CD8-positive, alpha-beta memory T cell (primary cell): ENCODE measurements at regions not wholly inside any gene's neighbourhood (a gene's known extent, or its start where the extent isn't known, plus 50 kb on each side); places are given as distances from the start of the nearest gene placed in this dataset.

Source experiments
- CTCF ChIA-PET: fragments of 350-600 bp; sonication (Branson Sonifier 250); formaldehyde crosslinking; loops from one replicate; lab custom pipeline; 2021; ENCODE audit warnings: antibody characterized with exemption; lab: Charles Lee
- POLR2A ChIA-PET: fragments of 350-600 bp; sonication (Branson Sonifier 250); formaldehyde crosslinking; loops from one replicate; lab custom pipeline; 2021; ENCODE audit warnings: antibody characterized with exemption; lab: Charles Lee
- DNase-seq, 5 donors: peaks; one replicate each; pipeline versions ENCODE4 v3.0.0 to v3.0.0-alpha.2; 2020 to 2022; ENCODE audit warnings: mixed read lengths in 1 of 5
- H3K27ac ChIP-seq: one replicate; pipeline ENCODE4 v1.7.0; 2013; ENCODE audit warnings: low read depth, mild to moderate bottlenecking, low read length, moderate library complexity
- H3K27me3 ChIP-seq: 2 replicates; pipeline ENCODE4 v1.7.0; 2013; ENCODE audit warnings: low read length, mild to moderate bottlenecking; ENCODE audit not compliant: insufficient read depth, poor library complexity, severe bottlenecking
- H3K36me3 ChIP-seq: 2 replicates; pipeline ENCODE4 v1.7.0; 2013; ENCODE audit warnings: mild to moderate bottlenecking, low read length, moderate library complexity; ENCODE audit not compliant: insufficient read depth
- H3K4me1 ChIP-seq: 2 replicates; pipeline ENCODE4 v1.7.0; 2013; ENCODE audit warnings: mild to moderate bottlenecking, low read length, moderate library complexity; ENCODE audit not compliant: insufficient read depth
- H3K4me3 ChIP-seq: 2 replicates; pipeline ENCODE4 v1.7.0; 2013; ENCODE audit warnings: mild to moderate bottlenecking, low read length
- H3K9me3 ChIP-seq: 2 replicates; pipeline ENCODE4 v1.7.0; 2013; ENCODE audit warnings: mild to moderate bottlenecking, low read length
- H3K27ac Mint-ChIP-seq, 8 donors: one replicate each; pipeline ENCODE4 v1.8.0; 2020 to 2021; ENCODE audit warnings: mixed read lengths in 8 of 8, mild to moderate bottlenecking in 6 of 8, inconsistent platforms in 3 of 8, moderate library complexity in 3 of 8
- H3K27me3 Mint-ChIP-seq, 2 donors: one replicate each; pipeline ENCODE4 v1.8.0; 2020 to 2021; ENCODE audit warnings: mixed read lengths in 2 of 2, mild to moderate bottlenecking in 1 of 2, moderate library complexity in 1 of 2
- H3K36me3 Mint-ChIP-seq, 3 donors: one replicate each; pipeline ENCODE4 v1.8.0; 2020 to 2021; ENCODE audit warnings: mixed read lengths in 3 of 3, inconsistent platforms in 1 of 3, mild to moderate bottlenecking in 1 of 3
- H3K4me1 Mint-ChIP-seq, 3 donors: one replicate each; pipeline ENCODE4 v1.8.0; 2020 to 2021; ENCODE audit warnings: mixed read lengths in 3 of 3, inconsistent platforms in 1 of 3, mild to moderate bottlenecking in 1 of 3
- H3K4me3 Mint-ChIP-seq, 7 donors: one replicate each; pipeline ENCODE4 v1.8.0; 2020 to 2021; ENCODE audit warnings: mixed read lengths in 7 of 7, mild to moderate bottlenecking in 6 of 7, moderate library complexity in 4 of 7, inconsistent platforms in 2 of 7
- H3K9me3 Mint-ChIP-seq, 5 donors: one replicate each; pipeline ENCODE4 v1.8.0; 2020 to 2022; ENCODE audit warnings: mixed read lengths in 5 of 5, mild to moderate bottlenecking in 3 of 5, moderate library complexity in 2 of 5, inconsistent platforms in 1 of 5

- Histone ChIP-seq H3K4me1 (no peaks in the 10 kb centered on the region), H3K9me3 (no peaks in the 10 kb centered on the region), H3K27me3 (no peaks in the 10 kb centered on the region), H3K27ac (no peak overlapping the region), H3K4me3 (no peak overlapping the region), H3K36me3 (no peaks in the 10 kb centered on the region)
- peak overlapping the region in 1 of 7 donors; percentile 11 for H3K4me3 Mint-ChIP-seq
- no peaks in the 10 kb centered on the region for H3K27me3 Mint-ChIP-seq
- DNase-seq, result no peak
- POLR2A ChIA-PET, result no interaction called here
- peaks cover 0 to 5% (median 0%) of the 10 kb centered on the region in 5 donors for H3K9me3 Mint-ChIP-seq
- H3K4me1 Mint-ChIP-seq, result no peaks in the 10 kb centered on the region
- H3K36me3 Mint-ChIP-seq, result no peaks in the 10 kb centered on the region
- no peak overlapping the region for H3K27ac Mint-ChIP-seq
- CTCF ChIA-PET, result no interaction called here
Observed at GRCh38 chrX:95218976-95219375, 1465.7 kb upstream of the DIAPH2 start.

- no peaks in the 10 kb centered on the region for H3K36me3 ChIP-seq
- H3K27me3 ChIP-seq, result no peaks in the 10 kb centered on the region
- Mint-ChIP-seq H3K27me3 (no peaks in the 10 kb centered on the region), H3K4me3 (no peak overlapping the region), H3K9me3 (peaks cover 0 to 8% (median 4%) of the 10 kb centered on the region in 5 donors), H3K27ac (no peak overlapping the region), H3K36me3 (peaks cover 0 to 1% (median 0%) of the 10 kb centered on the region in 3 donors), H3K4me1 (no peaks in the 10 kb centered on the region)
- no peak overlapping the region for H3K4me3 ChIP-seq
- DNase-seq, result no peak
- POLR2A ChIA-PET, result no interaction called here
- CTCF ChIA-PET, result no interaction called here
- H3K27ac ChIP-seq, result no peak overlapping the region
- no peaks in the 10 kb centered on the region for H3K4me1 ChIP-seq
- H3K9me3 ChIP-seq, result no peaks in the 10 kb centered on the region
Observed at GRCh38 chrX:95248386-95248785, 1436.3 kb upstream of the DIAPH2 start.

GRCh38 chrX:95290455-95290854, 1394.2 kb upstream of the DIAPH2 start:
- no peak overlapping the region for H3K27ac Mint-ChIP-seq
- no peak for DNase-seq
- H3K27ac ChIP-seq, result no peak overlapping the region
- ChIA-PET POLR2A (no interaction called here), CTCF (no interaction called here)
- H3K4me3 ChIP-seq, result no peak overlapping the region
- peaks cover 0 to 2% of the 10 kb centered on the region in 2 donors for H3K27me3 Mint-ChIP-seq
- no peaks in the 10 kb centered on the region for H3K4me1 ChIP-seq
- peaks cover 0 to 1% (median 0%) of the 10 kb centered on the region in 3 donors for H3K36me3 Mint-ChIP-seq
- H3K4me1 Mint-ChIP-seq, result no peaks in the 10 kb centered on the region
- no peaks in the 10 kb centered on the region for H3K9me3 ChIP-seq
- peaks cover 0 to 3% (median 0%) of the 10 kb centered on the region in 5 donors for H3K9me3 Mint-ChIP-seq
- no peaks in the 10 kb centered on the region for H3K36me3 ChIP-seq
- no peaks in the 10 kb centered on the region for H3K27me3 ChIP-seq
- H3K4me3 Mint-ChIP-seq, result no peak overlapping the region

DNA sequence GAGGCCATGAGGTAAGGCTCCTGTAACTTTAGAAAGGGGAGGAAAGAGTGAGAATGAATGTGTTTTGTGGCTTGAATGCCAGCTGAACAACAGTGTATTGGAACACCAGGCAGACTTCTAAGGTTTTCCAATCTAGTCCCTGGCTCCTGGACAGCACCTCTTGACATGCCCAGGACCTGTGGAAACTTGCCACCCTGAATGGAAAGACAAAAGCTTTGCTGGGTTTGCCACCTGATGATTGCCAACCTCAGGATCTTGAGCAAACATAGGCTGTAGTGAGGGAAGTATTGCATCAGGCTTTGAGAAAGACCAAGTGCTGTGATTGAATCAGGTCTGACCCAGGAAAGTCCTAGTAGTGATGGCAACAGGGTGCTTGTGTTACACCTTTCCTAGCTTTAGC, 1393.1 kb upstream of the DIAPH2 start:
- Mint-ChIP-seq H3K4me1 (no peaks in the 10 kb centered on the region), H3K9me3 (peaks cover 0 to 5% (median 0%) of the 10 kb centered on the region in 5 donors), H3K27ac (peak overlapping the region in 1 of 8 donors; percentile 63), H3K27me3 (peaks cover 0 to 2% of the 10 kb centered on the region in 2 donors), H3K4me3 (no peak overlapping the region), H3K36me3 (peaks cover 0 to 1% (median 0%) of the 10 kb centered on the region in 3 donors)
- Histone ChIP-seq H3K27me3 (no peaks in the 10 kb centered on the region), H3K36me3 (no peaks in the 10 kb centered on the region), H3K9me3 (no peaks in the 10 kb centered on the region), H3K27ac (no peak overlapping the region), H3K4me3 (no peak overlapping the region), H3K4me1 (no peaks in the 10 kb centered on the region)
- ChIA-PET POLR2A (no interaction called here), CTCF (no interaction called here)
- no peak for DNase-seq

- ChIA-PET POLR2A (no interaction called here), CTCF (no interaction called here)
- Mint-ChIP-seq H3K27me3 (peaks cover 0 to 1% of the 10 kb centered on the region in 2 donors), H3K27ac (peak overlapping the region in 1 of 8 donors; percentile 75), H3K9me3 (peaks cover 0 to 3% (median 2%) of the 10 kb centered on the region in 5 donors), H3K4me3 (no peak overlapping the region), H3K36me3 (no peaks in the 10 kb centered on the region), H3K4me1 (no peaks in the 10 kb centered on the region)
- no peaks in the 10 kb centered on the region for H3K4me1 ChIP-seq
- H3K4me3 ChIP-seq, result no peak overlapping the region
- H3K36me3 ChIP-seq, result no peaks in the 10 kb centered on the region
- H3K9me3 ChIP-seq, result no peaks in the 10 kb centered on the region
- no peak overlapping the region for H3K27ac ChIP-seq
- DNase-seq, result no peak
- no peaks in the 10 kb centered on the region for H3K27me3 ChIP-seq
Observed at GRCh38 chrX:95318882-95319281, 1365.8 kb upstream of the DIAPH2 start.

DNA sequence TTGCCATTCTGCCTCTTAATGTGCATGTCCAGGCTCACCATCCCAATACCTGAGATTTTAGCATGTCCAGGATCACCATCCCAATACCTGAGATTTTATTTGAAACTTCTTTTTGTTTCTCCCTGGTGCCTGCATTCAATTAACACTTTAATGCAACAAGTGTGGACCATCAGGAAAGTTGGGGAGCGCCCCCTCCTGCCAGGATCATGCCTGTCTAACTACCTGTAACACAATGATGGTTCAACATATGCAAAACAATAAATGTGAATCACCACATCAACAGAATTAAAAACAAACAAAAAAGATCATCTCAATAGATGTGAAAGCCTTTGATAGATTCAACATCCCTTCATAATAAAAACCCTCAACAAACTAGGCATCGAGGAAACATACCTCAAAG, 1359.5 kb upstream of the DIAPH2 start:
- DNase-seq, result no peak
- H3K4me3 Mint-ChIP-seq, result no peak overlapping the region
- Histone ChIP-seq H3K27me3 (no peaks in the 10 kb centered on the region), H3K27ac (no peak overlapping the region), H3K36me3 (no peaks in the 10 kb centered on the region), H3K4me1 (no peaks in the 10 kb centered on the region), H3K9me3 (no peaks in the 10 kb centered on the region), H3K4me3 (no peak overlapping the region)
- H3K9me3 Mint-ChIP-seq, result peaks cover 0 to 2% (median 0%) of the 10 kb centered on the region in 5 donors
- POLR2A ChIA-PET, result no interaction called here
- H3K27me3 Mint-ChIP-seq, result peaks cover 0 to 5% of the 10 kb centered on the region in 2 donors
- no peaks in the 10 kb centered on the region for H3K4me1 Mint-ChIP-seq
- no peaks in the 10 kb centered on the region for H3K36me3 Mint-ChIP-seq
- CTCF ChIA-PET, result no interaction called here
- H3K27ac Mint-ChIP-seq, result no peak overlapping the region

DNA sequence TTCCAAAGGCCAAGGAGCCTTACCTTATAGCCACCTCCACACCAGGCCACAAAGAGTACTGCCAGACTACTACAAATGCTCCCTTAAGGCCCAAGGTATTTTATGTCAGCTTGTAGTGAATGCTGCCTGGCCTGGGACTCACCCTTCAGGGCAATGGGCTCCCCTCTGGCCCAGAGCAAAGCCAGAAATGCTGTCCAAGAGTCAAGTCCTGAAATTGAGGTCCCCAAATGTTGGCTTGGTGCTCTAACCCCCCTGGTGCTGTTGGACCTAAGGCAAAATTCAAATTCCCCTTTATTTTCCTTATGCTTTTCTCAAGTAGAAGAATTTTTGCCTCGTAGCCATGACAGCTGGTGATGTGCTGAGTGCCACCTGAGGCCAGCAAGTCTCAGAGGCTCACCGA, 1354.3 kb upstream of the DIAPH2 start:
- POLR2A ChIA-PET, result no interaction called here
- Mint-ChIP-seq H3K4me1 (no peaks in the 10 kb centered on the region), H3K27me3 (peaks cover 0 to 7% of the 10 kb centered on the region in 2 donors), H3K27ac (no peak overlapping the region), H3K4me3 (no peak overlapping the region), H3K9me3 (peaks cover 0 to 5% (median 0%) of the 10 kb centered on the region in 5 donors), H3K36me3 (no peaks in the 10 kb centered on the region)
- Histone ChIP-seq H3K4me3 (no peak overlapping the region), H3K36me3 (no peaks in the 10 kb centered on the region), H3K27ac (no peak overlapping the region), H3K9me3 (no peaks in the 10 kb centered on the region), H3K27me3 (no peaks in the 10 kb centered on the region), H3K4me1 (no peaks in the 10 kb centered on the region)
- DNase-seq, result no peak
- CTCF ChIA-PET, result no interaction called here

DNA sequence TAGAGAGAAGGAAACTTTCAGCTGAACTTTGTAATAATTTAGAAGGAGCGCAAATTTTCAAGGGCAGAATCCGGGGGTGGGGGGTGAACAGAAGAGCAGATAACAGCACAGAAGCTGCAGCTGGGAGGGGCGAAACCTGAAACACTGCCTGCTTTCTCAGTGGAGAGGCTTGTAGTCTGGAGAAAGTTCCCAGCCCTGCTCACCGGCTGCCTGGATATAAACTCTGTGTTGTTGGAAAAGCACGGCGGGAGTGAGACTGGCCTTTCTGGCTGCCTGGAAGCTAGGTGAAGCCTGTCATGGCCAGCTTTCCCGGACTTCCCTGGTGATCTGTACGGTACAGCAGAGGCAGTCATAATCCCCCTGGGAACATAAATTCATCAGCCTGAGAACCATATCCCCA, 1352.1 kb upstream of the DIAPH2 start:
- Histone ChIP-seq H3K27ac (no peak overlapping the region), H3K36me3 (no peaks in the 10 kb centered on the region), H3K4me3 (no peak overlapping the region), H3K9me3 (no peaks in the 10 kb centered on the region), H3K4me1 (no peaks in the 10 kb centered on the region), H3K27me3 (no peaks in the 10 kb centered on the region)
- Mint-ChIP-seq H3K9me3 (peaks cover 0 to 5% (median 0%) of the 10 kb centered on the region in 5 donors), H3K36me3 (no peaks in the 10 kb centered on the region), H3K27ac (no peak overlapping the region), H3K27me3 (peaks cover 0 to 3% of the 10 kb centered on the region in 2 donors), H3K4me3 (no peak overlapping the region), H3K4me1 (no peaks in the 10 kb centered on the region)
- ChIA-PET CTCF (no interaction called here), POLR2A (no interaction called here)
- no peak for DNase-seq

DNA sequence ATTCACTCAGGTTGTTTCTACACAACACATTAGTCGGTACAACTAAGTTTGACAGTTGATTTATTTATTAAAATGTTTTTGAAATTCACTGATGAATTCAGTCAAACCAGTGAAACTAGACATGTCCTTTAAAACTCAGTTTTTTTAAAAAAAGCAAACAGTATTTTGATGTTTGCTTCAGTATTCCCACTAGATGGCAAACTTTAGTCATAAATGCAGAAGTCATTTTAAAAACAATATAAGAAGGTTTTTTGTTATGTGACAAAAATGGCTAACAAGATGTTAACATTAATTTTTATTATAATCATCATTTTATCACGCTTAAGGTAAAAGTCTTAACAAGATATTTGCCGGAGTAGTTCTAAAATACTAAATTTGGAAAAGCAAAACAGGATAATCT, 1337.8 kb upstream of the DIAPH2 start:
- Histone ChIP-seq H3K27me3 (no peaks in the 10 kb centered on the region), H3K27ac (no peak overlapping the region), H3K4me1 (no peaks in the 10 kb centered on the region), H3K4me3 (no peak overlapping the region), H3K36me3 (no peaks in the 10 kb centered on the region), H3K9me3 (no peaks in the 10 kb centered on the region)
- H3K27ac Mint-ChIP-seq, result no peak overlapping the region
- ChIA-PET CTCF (no interaction called here), POLR2A (no interaction called here)
- DNase-seq, result no peak
- no peaks in the 10 kb centered on the region for H3K36me3 Mint-ChIP-seq
- H3K4me3 Mint-ChIP-seq, result no peak overlapping the region
- peaks cover 0 to 6% (median 0%) of the 10 kb centered on the region in 5 donors for H3K9me3 Mint-ChIP-seq
- H3K4me1 Mint-ChIP-seq, result no peaks in the 10 kb centered on the region
- no peaks in the 10 kb centered on the region for H3K27me3 Mint-ChIP-seq
